LHCN-M2 (cell line): ENCODE measurements at regions not wholly inside any gene's neighbourhood (a gene's known extent, or its start where the extent isn't known, plus 50 kb on each side); places are given as distances from the start of the nearest gene placed in this dataset.

ENCODE experiments used
- DNase-seq: peaks from one replicate; pipeline ENCODE4 v3.0.0-alpha.2; 2012; ENCODE audit warnings: low read depth

- no peak for DNase-seq
These were observed 116.2 kb downstream of the FOXD2 start for GRCh38 chr1:47554082-47554481.

- no peak for DNase-seq
These were observed 117.1 kb downstream of the FOXD2 start for GRCh38 chr1:47554901-47555300.

- no peak for DNase-seq
These were observed 117.5 kb downstream of the FOXD2 start for GRCh38 chr1:47555306-47555705.

GRCh38 chr1:47555841-47556560, 118.2 kb downstream of the FOXD2 start:
- no peak for DNase-seq

- no peak for DNase-seq
These were observed 119.2 kb downstream of the FOXD2 start for GRCh38 chr1:47557066-47557465.

- no peak for DNase-seq
These were observed 121.1 kb downstream of the FOXD2 start for GRCh38 chr1:47558601-47559593.

GRCh38 chr1:47559944-47560695, 122.3 kb downstream of the FOXD2 start:
- no peak for DNase-seq

- DNase-seq = no peak
These were observed 123.7 kb downstream of the FOXD2 start for GRCh38 chr1:47561523-47562007.

- DNase-seq = no peak
These were observed 124.3 kb downstream of the FOXD2 start for GRCh38 chr1:47562147-47562546.

GRCh38 chr1:47562799-47563198, 125.0 kb downstream of the FOXD2 start:
- DNase-seq = no peak

- peak; percentile 8 for DNase-seq
These were observed 125.4 kb downstream of the FOXD2 start for GRCh38 chr1:47563201-47563600.

- no peak for DNase-seq
These were observed 126.7 kb downstream of the FOXD2 start for GRCh38 chr1:47564570-47564969.

GRCh38 chr1:47565092-47565491, 127.2 kb downstream of the FOXD2 start:
- DNase-seq = no peak

- no peak for DNase-seq
These were observed 127.8 kb downstream of the FOXD2 start for GRCh38 chr1:47565676-47566075.

GRCh38 chr1:47568763-47569162, 130.9 kb downstream of the FOXD2 start:
- DNase-seq = peak; percentile 11

- DNase-seq = no peak
These were observed 131.4 kb downstream of the FOXD2 start for GRCh38 chr1:47569261-47569660.

- DNase-seq = peak; percentile 80
These were observed 132.0 kb downstream of the FOXD2 start for GRCh38 chr1:47569681-47570470.

GRCh38 chr1:47571161-47571560, 133.3 kb downstream of the FOXD2 start:
- no peak for DNase-seq

- no peak for DNase-seq
These were observed 134.1 kb downstream of the FOXD2 start for GRCh38 chr1:47571952-47572351.

- DNase-seq = no peak
These were observed 135.0 kb downstream of the FOXD2 start for GRCh38 chr1:47572731-47573430.
